Vagina (tissue), 2 donors: ENCODE measurements at regions not wholly inside any gene's neighbourhood (a gene's known extent, or its start where the extent isn't known, plus 50 kb on each side); places are given as distances from the start of the nearest gene placed in this dataset.

Experiments used
- DNase-seq, 2 donors: peaks; one replicate each; pipeline ENCODE4 v3.0.0-alpha.2; 2017; ENCODE audit errors: extremely low spot score in 2 of 2
- H3K27ac ChIP-seq: fragments of 200-600 bp; sonication (generic); one replicate; pipeline ENCODE4 v1.5.1; 2019
- H3K27me3 ChIP-seq: fragments of 200-600 bp; sonication (generic); one replicate; pipeline ENCODE4 v1.5.1; 2019
- H3K36me3 ChIP-seq, 2 donors: fragments of 200-600 bp; sonication (generic); one replicate each; pipeline ENCODE4 v1.5.1; 2017 to 2019
- H3K4me1 ChIP-seq: fragments of 200-600 bp; sonication (generic); one replicate; pipeline ENCODE4 v1.5.1; 2019
- H3K4me3 ChIP-seq, 2 donors: fragments of 200-600 bp; sonication (generic); 1 replicate in 1 of 2; 2 replicates in 1 of 2; pipeline ENCODE4 v1.5.1; 2016 to 2019
- H3K9me3 ChIP-seq: fragments of 200-600 bp; sonication (generic); one replicate; pipeline ENCODE4 v1.5.1; 2019
- CTCF ChIP-seq, 3 experiments: fragments of 450-650 bp in 2 of 3; fragments of 200-600 bp in 1 of 3; sonication (generic) in 1 of 3; IDR thresholded peaks; one replicate each; pipeline ENCODE4 v1.5.1; 2017 to 2019; ENCODE audit warnings: antibody characterized with exemption in 3 of 3, mild to moderate bottlenecking in 2 of 3, moderate library complexity in 2 of 3
- POLR2A ChIP-seq, 2 donors: fragments of 450-650 bp; IDR thresholded peaks; one replicate each; pipeline ENCODE4 v1.6.1; 2017; ENCODE audit warnings: antibody characterized with exemption in 2 of 2, mild to moderate bottlenecking in 2 of 2, moderate library complexity in 2 of 2
- POLR2AphosphoS5 ChIP-seq, 2 donors: sonication (generic); formaldehyde crosslinking; IDR thresholded peaks; one replicate each; pipeline ENCODE4 v1.9.0; 2017; ENCODE audit warnings: antibody characterized with exemption in 2 of 2, mild to moderate bottlenecking in 2 of 2, low read depth in 1 of 2; ENCODE audit not compliant: insufficient read depth in 1 of 2
- intact Hi-C: fragments of 100-400 bp; cut with DNase I; formaldehyde crosslinking; loops from one replicate; pipeline ENCODE4 v1.15.1; 2023

- no peak for TF ChIP-seq POLR2AphosphoS5 (IDR thresholded peaks at IDR 0.05; ENCODE audit: insufficient read depth in 1 of 2, low read depth in 1 of 2)
- TF ChIP-seq CTCF (IDR thresholded peaks at IDR 0.05) = no peak
- TF ChIP-seq POLR2A (IDR thresholded peaks at IDR 0.05) = no peak
- Histone ChIP-seq H3K4me3 (no peak overlapping the region), H3K9me3 (no peaks in the 10 kb centered on the region), H3K27ac (no peak overlapping the region), H3K27me3 (no peaks in the 10 kb centered on the region), H3K4me1 (no peaks in the 10 kb centered on the region), H3K36me3 (no peaks in the 10 kb centered on the region)
- intact Hi-C loops = no loop called here
- no peak for DNase-seq
Measured at GRCh38 chr4:81870275-81870674, 398.6 kb upstream of the RASGEF1B start.

- Histone ChIP-seq H3K27me3 (no peaks in the 10 kb centered on the region), H3K9me3 (no peaks in the 10 kb centered on the region), H3K4me3 (no peak overlapping the region), H3K4me1 (no peaks in the 10 kb centered on the region), H3K27ac (no peak overlapping the region), H3K36me3 (no peaks in the 10 kb centered on the region)
- TF ChIP-seq POLR2AphosphoS5 (IDR thresholded peaks at IDR 0.05; ENCODE audit: insufficient read depth in 1 of 2, low read depth in 1 of 2) (no peak), CTCF (IDR thresholded peaks at IDR 0.05) (no peak), POLR2A (IDR thresholded peaks at IDR 0.05) (no peak)
- intact Hi-C loops = no loop called here
- DNase-seq = no peak
Measured at GRCh38 chr4:81860111-81860510, 388.4 kb upstream of the RASGEF1B start.

- Histone ChIP-seq H3K4me1 (no peaks in the 10 kb centered on the region), H3K9me3 (no peaks in the 10 kb centered on the region), H3K27me3 (no peaks in the 10 kb centered on the region), H3K36me3 (no peaks in the 10 kb centered on the region), H3K27ac (no peak overlapping the region), H3K4me3 (no peak overlapping the region)
- DNase-seq = no peak
- TF ChIP-seq POLR2A (IDR thresholded peaks at IDR 0.05) (no peak), CTCF (IDR thresholded peaks at IDR 0.05) (no peak), POLR2AphosphoS5 (IDR thresholded peaks at IDR 0.05; ENCODE audit: insufficient read depth in 1 of 2, low read depth in 1 of 2) (no peak)
- intact Hi-C loops = no loop called here
Measured at GRCh38 chr4:81854406-81854805, 382.7 kb upstream of the RASGEF1B start.

- no peak for DNase-seq
- intact Hi-C loops = no loop called here
Measured at GRCh38 chr4:81852031-81852715, 380.5 kb upstream of the RASGEF1B start.

More at GRCh38 chr4:81852031-81852715, 380.5 kb upstream of the RASGEF1B start:
- H3K4me1 ChIP-seq = no peaks in the 10 kb centered on the region
- H3K27ac ChIP-seq = no peak overlapping the region
- H3K4me3 ChIP-seq = no peak overlapping the region
- H3K27me3 ChIP-seq = no peaks in the 10 kb centered on the region
- H3K9me3 ChIP-seq = no peaks in the 10 kb centered on the region
- no peaks in the 10 kb centered on the region for H3K36me3 ChIP-seq
- no peak for TF ChIP-seq POLR2AphosphoS5 (IDR thresholded peaks at IDR 0.05; ENCODE audit: insufficient read depth in 1 of 2, low read depth in 1 of 2)
- TF ChIP-seq POLR2A (IDR thresholded peaks at IDR 0.05) = no peak
- no peak for TF ChIP-seq CTCF (IDR thresholded peaks at IDR 0.05)
